NCI-H2227 (cell line): ENCODE measurements at regions not wholly inside any gene's neighbourhood (a gene's known extent, or its start where the extent isn't known, plus 50 kb on each side); places are given as distances from the start of the nearest gene placed in this dataset.
"Not testable (repeated sequence)": the region's sequence is repeated elsewhere in the genome, so short reads cannot be mapped to it uniquely, and the experiment has no call there.

Experiments
- DNase-seq: peaks from one replicate; lab custom pipeline; 2025; ENCODE audit not compliant: unreplicated experiment; lab: John Stamatoyannopoulos, UW

- DNase-seq: no peak
Measured at GRCh38 chrX:69431420-69431819, 72.7 kb upstream of the NALF2 start.

GRCh38 chrX:69430785-69431184 is 73.3 kb upstream of the NALF2 start:
- DNase-seq: no peak

- DNase-seq: no peak
Measured at GRCh38 chrX:69429339-69430015, 74.6 kb upstream of the NALF2 start.

- DNase-seq: no peak
Measured at GRCh38 chrX:69428216-69428615, 75.9 kb upstream of the NALF2 start.

GRCh38 chrX:69424910-69425309 is 79.2 kb upstream of the NALF2 start:
- DNase-seq: no peak

DNA sequence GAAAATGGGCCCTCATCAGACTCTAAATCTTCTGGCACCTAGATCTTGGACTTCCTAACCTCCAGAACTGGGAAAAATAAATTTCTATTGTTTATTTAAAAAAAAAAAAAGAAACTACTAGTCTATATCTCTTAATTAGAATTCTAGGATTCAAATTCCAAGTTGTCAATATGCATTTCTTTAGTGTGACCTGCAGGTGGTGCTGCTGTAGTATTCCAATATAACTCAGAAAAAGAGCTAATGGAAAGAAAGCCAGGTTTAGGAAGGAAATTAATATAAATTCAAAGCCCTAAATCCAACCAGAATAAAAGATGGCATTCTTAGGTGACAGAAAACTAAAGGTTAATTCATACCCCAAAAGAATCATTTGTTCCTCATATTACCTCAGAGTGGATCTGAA is 80.0 kb upstream of the NALF2 start:
- no peak for DNase-seq

DNA sequence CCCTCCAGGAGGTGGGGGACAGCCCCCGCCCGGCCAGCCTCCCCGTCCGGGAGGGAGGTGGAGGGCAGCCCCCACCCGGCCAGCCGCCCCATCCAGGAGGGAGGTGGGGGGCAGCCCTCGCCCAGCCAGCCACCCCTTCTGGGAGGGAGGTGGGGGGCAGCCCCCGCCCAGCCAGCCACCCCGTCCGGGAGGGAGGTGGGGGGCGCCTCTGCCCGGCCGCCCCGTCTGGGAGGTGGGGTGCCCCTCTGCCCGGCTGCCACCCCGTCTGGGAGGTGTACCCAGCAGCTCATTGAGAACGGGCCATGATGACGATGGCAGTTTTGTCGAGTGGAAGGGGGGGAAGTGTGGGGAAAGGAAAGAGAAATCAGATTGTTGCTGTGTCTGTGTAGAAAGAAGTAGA is 81.9 kb upstream of the NALF2 start:
- not testable (repeated sequence) for DNase-seq

- no peak for DNase-seq
Measured at GRCh38 chrX:69415698-69416097, 88.4 kb upstream of the NALF2 start.

DNA sequence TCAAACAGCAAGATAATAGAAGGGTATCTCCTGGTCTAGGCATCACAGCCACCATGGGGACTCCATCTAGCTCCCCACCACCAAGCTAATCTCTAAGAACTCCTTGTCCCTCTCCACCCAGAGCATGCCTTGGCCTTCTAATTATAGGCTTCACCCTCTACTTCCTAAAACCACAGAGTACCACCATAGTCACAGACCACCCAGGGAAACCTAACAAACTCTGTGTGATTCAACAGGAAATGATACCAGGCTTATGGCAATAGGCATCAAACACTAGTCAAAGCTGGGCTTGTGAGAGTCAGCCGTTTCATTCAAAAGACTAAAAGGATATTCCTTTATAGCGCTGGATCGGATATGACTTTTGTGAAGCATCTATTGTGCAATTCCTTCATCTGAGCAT is 91.5 kb upstream of the NALF2 start:
- no peak for DNase-seq

DNA sequence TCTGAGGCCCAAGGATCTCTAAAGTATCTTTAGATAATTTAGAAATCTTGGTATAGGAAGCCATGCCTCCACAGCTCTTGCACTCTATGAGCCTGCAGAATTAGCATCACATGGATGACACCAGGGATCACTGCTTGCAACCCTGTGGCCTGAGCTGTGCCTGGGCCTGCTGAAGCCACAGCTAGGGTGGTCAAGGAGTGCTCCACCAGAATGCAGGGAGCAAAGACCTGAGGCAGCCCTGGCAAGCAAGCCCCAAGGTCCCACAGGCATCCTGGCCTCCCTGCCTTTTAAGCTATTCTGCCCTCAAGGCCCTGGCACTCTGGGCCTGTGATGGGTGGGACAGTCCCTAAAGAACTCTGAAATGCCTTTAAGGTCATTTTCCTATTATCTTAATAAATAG is 105.2 kb upstream of the NALF2 start:
- no peak for DNase-seq

GRCh38 chrX:69396916-69397315 is 107.2 kb upstream of the NALF2 start:
- DNase-seq: no peak

GRCh38 chrX:69395306-69395705 is 108.8 kb upstream of the NALF2 start:
- DNase-seq: no peak

DNA sequence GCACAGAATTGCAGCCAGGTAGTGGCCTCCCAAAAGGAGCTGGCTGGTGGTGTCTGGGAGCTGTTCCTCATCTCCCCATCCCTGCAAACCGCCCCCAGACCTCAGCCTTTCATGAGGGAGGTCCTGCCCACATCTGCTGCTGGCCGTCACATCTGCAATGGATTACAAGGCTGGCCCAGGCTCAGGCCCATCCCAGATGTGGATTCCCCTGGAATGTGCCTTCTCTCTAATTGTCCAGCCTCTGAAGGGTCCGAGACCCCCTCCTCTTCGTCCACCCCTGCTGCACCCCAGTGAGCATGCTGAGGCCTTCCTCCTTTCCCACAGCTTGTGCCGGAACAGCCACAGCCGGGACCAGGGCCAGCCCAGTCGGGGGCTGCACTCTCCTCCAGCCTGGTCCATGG is 115.0 kb upstream of the NALF2 start:
- no peak for DNase-seq

DNA sequence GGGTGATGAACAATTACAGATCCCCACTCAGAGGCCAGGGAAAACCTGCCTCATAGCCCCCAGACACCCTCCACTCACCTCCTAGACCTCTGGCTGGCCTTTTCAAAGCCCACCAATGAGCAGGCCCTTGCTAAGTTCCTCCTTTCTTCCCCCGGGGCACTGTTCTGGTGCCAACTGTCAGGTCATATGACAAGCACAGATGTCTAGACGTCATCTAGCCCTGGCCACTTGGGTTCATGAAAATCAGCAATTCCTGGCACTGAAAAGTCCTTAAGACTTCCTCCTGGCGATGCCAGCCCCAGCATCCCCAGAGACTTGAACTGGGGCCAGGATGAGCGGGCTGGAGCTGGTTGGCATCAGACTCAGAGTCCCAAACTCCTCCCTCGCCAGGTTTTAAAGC is 115.6 kb upstream of the NALF2 start:
- DNase-seq: no peak

DNA sequence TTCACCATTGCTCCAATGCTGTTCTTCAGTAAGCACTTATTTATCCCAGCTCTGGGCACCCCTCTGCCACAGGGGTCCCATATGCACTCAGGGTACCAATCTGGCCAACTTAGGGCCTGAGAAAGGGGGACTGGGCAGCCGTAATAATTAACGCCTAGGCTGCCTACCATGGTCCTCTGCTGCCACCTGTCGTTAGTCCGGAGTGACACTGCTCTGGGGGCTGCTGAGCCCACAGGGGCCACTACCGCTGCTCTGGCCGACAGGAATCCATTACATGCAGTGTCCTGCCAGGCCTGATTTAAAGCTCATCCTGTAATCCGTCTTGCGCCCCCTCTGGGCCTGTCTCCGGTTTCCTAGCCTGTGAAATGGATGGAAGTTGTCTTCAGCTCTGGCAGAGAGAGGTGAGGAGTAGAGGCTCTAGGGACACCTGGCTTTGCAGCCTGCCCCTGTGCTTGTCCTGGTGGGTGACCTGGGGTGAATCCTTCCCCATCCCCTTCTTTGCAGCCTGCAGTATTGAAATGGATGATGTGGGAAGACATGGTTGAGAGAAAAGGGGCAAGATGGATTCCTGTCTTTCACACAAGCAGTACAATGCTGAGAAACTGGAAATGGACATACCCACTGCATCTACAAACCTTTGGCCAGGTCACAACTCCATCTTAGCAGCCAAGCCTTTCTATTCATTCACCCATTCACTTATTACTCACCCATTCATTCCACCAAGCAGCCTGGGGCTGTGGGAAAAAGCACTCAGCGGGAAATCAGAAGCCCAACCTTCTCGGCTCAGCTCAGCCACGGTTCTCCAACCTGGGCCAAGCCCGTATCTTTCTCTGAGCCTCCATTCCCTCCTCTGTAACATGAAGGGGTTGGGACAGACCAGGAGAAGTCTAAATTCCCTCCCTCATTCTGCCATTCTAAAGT is 116.3 kb upstream of the NALF2 start:
- DNase-seq: peak; percentile 83

- no peak for DNase-seq
Measured at GRCh38 chrX:69386681-69387080, 117.4 kb upstream of the NALF2 start.

DNA sequence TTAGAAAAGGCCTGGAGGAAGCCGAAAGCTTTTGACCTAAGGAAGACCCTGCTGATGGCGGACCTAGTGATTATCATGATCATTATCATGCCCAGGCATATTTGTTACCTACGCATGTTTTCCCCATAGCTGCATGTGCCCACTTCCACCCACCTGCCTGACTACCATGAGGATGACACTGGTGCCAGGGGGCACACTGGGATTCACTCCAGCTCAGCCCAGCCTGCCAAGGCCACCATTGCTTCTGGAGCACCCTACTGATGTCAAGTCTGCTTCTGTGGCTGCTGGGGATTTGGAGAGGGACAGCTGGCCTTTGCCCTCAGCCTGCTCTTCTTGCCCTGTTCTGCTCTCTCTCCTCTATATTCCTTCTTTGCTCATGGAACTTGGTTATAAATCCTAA is 124.7 kb upstream of the NALF2 start:
- no peak for DNase-seq

DNA sequence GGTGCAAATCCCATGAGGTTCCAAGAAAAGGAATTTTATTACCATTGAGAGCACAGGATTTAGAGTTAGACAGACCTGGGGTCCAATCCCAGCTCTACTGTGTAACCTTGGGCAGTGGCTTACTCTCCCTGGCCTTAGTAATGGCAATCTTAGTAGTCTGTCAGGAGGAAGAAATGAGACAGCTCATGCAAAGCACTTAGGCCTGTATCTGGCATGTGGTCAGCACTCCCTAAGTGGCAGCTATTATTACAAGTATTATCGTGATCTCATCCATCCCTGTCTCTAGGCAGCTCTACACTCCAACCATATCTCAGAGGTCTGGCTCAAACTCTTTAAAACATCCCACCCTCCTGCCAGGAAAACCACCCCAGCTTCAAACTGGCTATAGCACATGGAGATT is 129.6 kb upstream of the NALF2 start:
- no peak for DNase-seq

DNA sequence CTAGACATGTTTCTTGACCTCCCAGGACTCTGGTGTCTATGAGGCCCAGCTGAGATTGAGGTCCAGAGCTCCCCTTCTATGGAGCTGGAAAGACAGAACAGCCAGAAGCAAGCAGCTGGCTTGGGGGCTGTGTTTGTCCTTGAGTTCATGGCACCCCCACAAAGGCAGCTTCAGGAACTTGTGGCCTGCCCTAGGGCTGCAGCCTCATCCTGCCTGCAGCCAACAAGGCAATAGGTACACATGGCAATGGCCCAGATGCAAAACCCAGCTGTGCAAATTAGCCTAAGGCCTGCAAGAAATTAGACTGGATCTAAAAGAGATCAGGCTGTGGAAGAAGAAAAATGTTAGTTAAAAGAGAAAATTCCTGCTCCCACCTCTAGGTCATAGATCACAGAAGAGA is 131.7 kb upstream of the NALF2 start:
- no peak for DNase-seq

GRCh38 chrX:69371159-69371558 is 133.0 kb upstream of the NALF2 start:
- no peak for DNase-seq

- DNase-seq: no peak
Measured at GRCh38 chrX:69369999-69370398, 134.1 kb upstream of the NALF2 start.

GRCh38 chrX:69366183-69366582 is 137.9 kb upstream of the NALF2 start:
- DNase-seq: no peak

DNA sequence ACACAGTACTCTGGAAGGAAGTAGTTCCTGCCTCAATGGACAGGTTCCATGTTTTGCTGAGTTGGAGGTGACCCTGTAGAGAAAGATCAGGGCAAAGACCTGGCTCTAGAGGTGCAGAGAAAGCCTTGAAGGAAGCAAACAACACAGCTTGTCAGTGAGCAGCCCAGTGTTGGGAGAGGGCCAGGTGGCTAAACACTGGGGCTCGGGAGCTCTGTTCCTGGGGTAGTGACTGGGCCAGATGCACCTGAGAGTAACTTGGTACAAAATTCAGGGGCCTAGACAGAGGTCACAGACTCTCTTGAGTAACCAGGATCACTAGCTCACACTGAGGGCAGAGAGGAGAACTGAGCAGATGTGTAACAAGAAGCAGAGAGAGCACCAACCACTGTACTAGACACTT is 138.4 kb upstream of the NALF2 start:
- no peak for DNase-seq
